Sigmoid colon (tissue), 6 donors: ENCODE measurements at regions not wholly inside any gene's neighbourhood (a gene's known extent, or its start where the extent isn't known, plus 50 kb on each side); places are given as distances from the start of the nearest gene placed in this dataset.

Experiments used
- DNase-seq: peaks from one replicate; pipeline ENCODE4 v3.0.0-alpha.2; 2019
- H3K27ac ChIP-seq, 4 donors: fragments of 200-600 bp; sonication (generic); one replicate each; pipeline ENCODE4 v1.5.1; 2016 to 2019; ENCODE audit warnings: mild to moderate bottlenecking in 1 of 4
- H3K27me3 ChIP-seq, 3 donors: fragments of 200-600 bp; sonication (generic); one replicate each; pipeline ENCODE4 v1.5.1; 2019; ENCODE audit warnings: mild to moderate bottlenecking in 1 of 3
- H3K36me3 ChIP-seq, 4 donors: fragments of 200-600 bp; sonication (generic); one replicate each; pipeline ENCODE4 v1.5.1; 2016 to 2019
- H3K4me1 ChIP-seq, 4 donors: fragments of 200-600 bp; sonication (generic); one replicate each; pipeline ENCODE4 v1.5.1; 2017 to 2019
- H3K4me3 ChIP-seq, 4 donors: fragments of 200-600 bp; sonication (generic); one replicate each; pipeline ENCODE4 v1.5.1; 2017 to 2019; ENCODE audit warnings: mild to moderate bottlenecking in 2 of 4, moderate library complexity in 1 of 4
- H3K9me3 ChIP-seq, 4 donors: fragments of 200-600 bp in 3 of 4; sonication (generic) in 3 of 4; one replicate each; pipeline versions ENCODE4 v1.5.1 to v1.6.1; 2013 to 2019
- CTCF ChIP-seq, 4 experiments: fragments of 450-650 bp in 3 of 4; fragments of 200-600 bp in 1 of 4; IDR thresholded peaks; one replicate each; pipeline ENCODE4 v1.5.1; 2016 to 2019; ENCODE audit warnings: antibody characterized with exemption in 4 of 4, mild to moderate bottlenecking in 3 of 4, moderate library complexity in 2 of 4
- EP300 ChIP-seq, 4 donors: sonication (generic); formaldehyde crosslinking; IDR thresholded peaks; one replicate each; pipeline ENCODE4 v1.6.1; 2017; ENCODE audit warnings: antibody characterized with exemption in 4 of 4
- POLR2A ChIP-seq, 2 donors: fragments of 450-650 bp; IDR thresholded peaks; one replicate each; pipeline ENCODE4 v1.6.1; 2016; ENCODE audit warnings: antibody characterized with exemption in 2 of 2, mild to moderate bottlenecking in 2 of 2, moderate library complexity in 2 of 2
- POLR2AphosphoS5 ChIP-seq, 4 donors: sonication (generic); formaldehyde crosslinking; IDR thresholded peaks; one replicate each; pipeline ENCODE4 v1.6.1; 2017; ENCODE audit warnings: antibody characterized with exemption in 4 of 4
- WGBS, 2 donors: extraction: QIAGEN DNeasy Blood & Tissue Kit; methylation state at CpG; one replicate each; pipeline ENCODE4 v1.1.7; 2013; 5-methylcytosine and 5-hydroxymethylcytosine counted together
- intact Hi-C: fragments of 100-400 bp; cut with DNase I; formaldehyde crosslinking; loops from one replicate; pipeline ENCODE4 v1.15.1; 2023
- small RNA-seq, 3 donors: library from RNA; depleted of rRNA; stranded (forward); fragments of <200 nt; gene quantifications; one replicate each; pipeline ENCODE3, GENCODE V24; 2016
- donor health status: healthy with polysubstance abuse.
- donor health status: healthy.

DNA sequence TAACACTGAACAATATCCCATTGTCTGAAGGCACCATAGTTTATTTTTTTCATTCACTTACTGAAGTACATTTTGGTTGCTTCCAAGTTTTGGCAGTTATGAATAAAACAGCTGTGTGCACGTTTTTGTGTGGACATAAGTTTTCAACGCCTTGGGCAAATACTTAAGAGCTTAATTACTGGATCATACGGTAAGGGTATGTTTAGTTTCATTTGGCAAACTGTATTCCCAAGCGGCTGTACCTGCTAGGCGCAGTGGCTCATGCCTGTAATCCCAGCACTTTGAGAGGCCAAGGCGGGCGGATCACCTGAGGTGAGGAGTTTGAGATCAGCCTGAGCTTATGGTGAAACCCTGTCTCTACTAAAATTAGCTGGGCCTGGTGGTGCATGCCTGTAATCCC lies 63.7 kb upstream of the FAM120A start:
- no peaks in the 10 kb centered on the region for H3K36me3 ChIP-seq
- no peak overlapping the region for H3K27ac ChIP-seq
- TF ChIP-seq CTCF (IDR thresholded peaks at IDR 0.05) (no peak), EP300 (IDR thresholded peaks at IDR 0.05) (no peak), POLR2AphosphoS5 (IDR thresholded peaks at IDR 0.05) (no peak), POLR2A (IDR thresholded peaks at IDR 0.05) (no peak)
- no peaks in the 10 kb centered on the region for H3K4me1 ChIP-seq
- no peaks in the 10 kb centered on the region for H3K9me3 ChIP-seq
- WGBS, 2 donors: 17 to 59% methylated on average over 7 of the region's 7 CpGs
- intact Hi-C loops: no loop called here
- no peak overlapping the region for H3K4me3 ChIP-seq
- DNase-seq: no peak
- no peaks in the 10 kb centered on the region for H3K27me3 ChIP-seq

DNA sequence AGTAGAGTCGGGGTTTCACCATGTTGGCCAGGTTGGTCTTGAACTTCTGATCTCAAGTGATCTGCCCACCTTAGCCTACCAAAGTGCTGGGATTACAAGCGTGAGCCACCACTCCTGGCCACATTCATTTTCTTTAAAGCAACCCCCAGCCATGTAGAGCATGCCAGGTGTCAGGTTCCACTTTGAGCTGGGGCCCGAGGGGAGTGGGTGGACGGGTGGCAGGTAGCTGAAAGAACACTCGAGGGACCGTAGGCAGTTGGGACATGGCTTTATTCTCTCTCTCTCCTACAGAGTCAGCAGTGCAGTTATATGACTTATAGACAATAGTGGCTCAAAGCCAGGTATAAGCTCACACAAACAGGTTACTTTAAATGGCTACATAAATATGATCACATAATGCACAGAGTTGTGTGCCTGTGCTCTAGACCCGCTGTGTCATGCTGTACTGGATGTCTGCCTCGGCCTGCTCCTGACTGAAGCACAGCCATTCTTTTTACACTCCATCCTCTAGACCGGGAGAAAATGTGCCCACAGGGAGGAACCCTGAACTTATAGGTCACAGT lies 60.5 kb upstream of the FAM120A start:
- Histone ChIP-seq H3K9me3 (no peaks in the 10 kb centered on the region), H3K27me3 (no peaks in the 10 kb centered on the region), H3K4me3 (no peak overlapping the region), H3K27ac (no peak overlapping the region), H3K4me1 (no peaks in the 10 kb centered on the region), H3K36me3 (no peaks in the 10 kb centered on the region)
- intact Hi-C loops: loop anchor here (10.0 kb wide), 1 partner anchor 56 kb away; no protein-coding TSS in a partner anchor
- TF ChIP-seq POLR2A (IDR thresholded peaks at IDR 0.05) (no peak), POLR2AphosphoS5 (IDR thresholded peaks at IDR 0.05) (no peak), CTCF (IDR thresholded peaks at IDR 0.05) (no peak), EP300 (IDR thresholded peaks at IDR 0.05) (no peak)
- 25 to 65% methylated on average over 9 of the region's 9 CpGs for WGBS, 2 donors
- no peak for DNase-seq

DNA sequence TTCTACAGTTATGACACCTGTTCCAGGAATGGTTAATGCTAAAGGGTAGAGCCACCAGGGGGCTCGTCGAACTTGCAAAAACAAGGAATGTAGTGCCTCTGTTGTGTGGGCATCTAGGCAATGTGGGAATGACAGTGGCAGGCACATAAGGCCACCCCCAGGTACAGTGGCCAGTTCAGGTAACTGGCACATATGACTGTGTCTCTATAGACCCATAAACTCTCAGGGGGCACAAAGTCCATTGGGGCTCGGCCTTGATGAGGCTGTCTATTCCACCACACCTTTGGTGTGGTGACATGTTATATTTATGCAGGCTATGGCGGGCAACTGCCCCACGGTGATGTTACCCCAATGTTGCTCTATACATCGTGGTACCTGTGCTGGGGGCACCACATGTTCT lies 59.6 kb upstream of the FAM120A start:
- H3K9me3 ChIP-seq: no peaks in the 10 kb centered on the region
- no peaks in the 10 kb centered on the region for H3K4me1 ChIP-seq
- intact Hi-C loops: loop anchor here (10.0 kb wide), 1 partner anchor 57 kb away; no protein-coding TSS in a partner anchor
- H3K27ac ChIP-seq: no peak overlapping the region
- no peak overlapping the region for H3K4me3 ChIP-seq
- WGBS, 2 donors: 20 to 62% methylated on average over 6 of the region's 6 CpGs
- no peaks in the 10 kb centered on the region for H3K27me3 ChIP-seq
- no peak for DNase-seq
- TF ChIP-seq POLR2AphosphoS5 (IDR thresholded peaks at IDR 0.05): no peak
- TF ChIP-seq CTCF (IDR thresholded peaks at IDR 0.05): no peak
- TF ChIP-seq POLR2A (IDR thresholded peaks at IDR 0.05): no peak
- TF ChIP-seq EP300 (IDR thresholded peaks at IDR 0.05): no peak
- no peaks in the 10 kb centered on the region for H3K36me3 ChIP-seq

DNA sequence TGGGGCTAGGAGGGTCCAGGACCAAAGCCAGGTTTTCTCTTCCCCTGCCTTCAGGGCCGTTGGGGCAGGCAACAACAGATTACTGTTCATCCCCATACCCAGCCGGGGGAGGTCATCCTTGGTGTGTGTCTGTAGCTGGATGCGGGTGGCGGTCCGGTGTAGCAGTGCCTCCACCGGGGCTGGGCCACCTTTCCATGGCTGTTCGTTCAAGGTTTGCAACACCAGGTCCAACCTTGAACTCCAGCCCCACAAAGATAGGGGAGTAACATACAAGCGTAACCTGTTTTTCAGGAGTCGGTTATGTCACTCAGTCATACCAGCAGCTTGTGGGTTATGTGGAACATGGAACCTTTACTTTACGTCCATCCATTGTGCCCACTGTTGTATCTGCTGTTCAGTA lies 58.5 kb upstream of the FAM120A start:
- H3K27ac ChIP-seq: no peak overlapping the region
- H3K27me3 ChIP-seq: no peaks in the 10 kb centered on the region
- H3K9me3 ChIP-seq: no peaks in the 10 kb centered on the region
- intact Hi-C loops: loop anchor here (10.0 kb wide), 1 partner anchor 58 kb away; no protein-coding TSS in a partner anchor
- no peak for TF ChIP-seq POLR2AphosphoS5 (IDR thresholded peaks at IDR 0.05)
- TF ChIP-seq POLR2A (IDR thresholded peaks at IDR 0.05): no peak
- no peak for TF ChIP-seq EP300 (IDR thresholded peaks at IDR 0.05)
- no peak for TF ChIP-seq CTCF (IDR thresholded peaks at IDR 0.05)
- no peak overlapping the region for H3K4me3 ChIP-seq
- H3K36me3 ChIP-seq: no peaks in the 10 kb centered on the region
- H3K4me1 ChIP-seq: no peaks in the 10 kb centered on the region
- WGBS, 2 donors: 82 to 93% methylated on average over 10 of the region's 10 CpGs
- DNase-seq: no peak

Small RNA genes in the stretch of these regions (small RNA-seq; reads per million reads assigned to genes)
- gene RNU6-829P: 0 reads per million in 3 donors
